HG03196 (cell line): ENCODE measurements at regions not wholly inside any gene's neighbourhood (a gene's known extent, or its start where the extent isn't known, plus 50 kb on each side); places are given as distances from the start of the nearest gene placed in this dataset.
"Not testable (repeated sequence)": the region's sequence is repeated elsewhere in the genome, so short reads cannot be mapped to it uniquely, and the experiment has no call there.

ENCODE experiments used
- ATAC-seq: cut with Tn5 transposase; IDR thresholded peaks from one replicate; pipeline ENCODE4 v1.9.1; 2021; ENCODE audit not compliant: unreplicated experiment

DNA sequence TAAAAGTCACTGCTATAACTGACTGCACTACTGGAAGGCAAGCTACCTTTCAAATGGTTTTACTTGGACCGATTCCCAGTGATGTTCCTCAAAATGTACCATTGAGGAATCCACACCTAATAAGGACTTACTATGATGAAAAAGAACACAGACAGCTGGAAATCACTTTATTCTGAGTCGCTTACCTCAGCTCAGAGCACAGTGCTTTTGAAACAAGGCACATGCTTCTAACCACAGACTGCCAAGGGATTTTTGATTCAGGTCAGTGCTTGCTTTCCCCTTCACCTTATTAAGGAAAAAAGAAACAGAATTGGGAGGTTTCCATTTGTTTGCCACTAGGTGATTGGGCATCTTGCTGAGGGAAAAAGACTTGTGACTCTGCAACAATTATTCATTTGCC, 707.5 kb upstream of the FSHR start:
- ATAC-seq = no peak

DNA sequence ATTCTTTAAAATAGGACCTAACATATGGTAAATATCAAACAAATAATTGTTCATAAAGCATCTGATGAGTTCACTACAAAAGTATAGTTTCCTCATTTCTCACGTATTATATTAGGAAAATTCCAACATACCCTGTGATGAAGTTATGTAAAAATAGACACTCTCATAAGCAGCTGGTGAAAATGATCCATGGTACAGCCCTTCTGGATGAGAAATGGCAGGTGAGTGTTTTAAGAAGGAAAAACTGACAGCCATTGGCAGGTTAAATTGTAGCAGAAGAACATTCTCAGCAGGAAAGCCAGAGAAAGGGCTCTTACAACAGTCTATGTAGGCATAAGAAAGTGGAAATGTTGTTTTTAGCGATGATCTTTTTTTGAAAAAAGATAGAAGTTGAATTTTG, 706.5 kb upstream of the FSHR start:
- no peak for ATAC-seq

DNA sequence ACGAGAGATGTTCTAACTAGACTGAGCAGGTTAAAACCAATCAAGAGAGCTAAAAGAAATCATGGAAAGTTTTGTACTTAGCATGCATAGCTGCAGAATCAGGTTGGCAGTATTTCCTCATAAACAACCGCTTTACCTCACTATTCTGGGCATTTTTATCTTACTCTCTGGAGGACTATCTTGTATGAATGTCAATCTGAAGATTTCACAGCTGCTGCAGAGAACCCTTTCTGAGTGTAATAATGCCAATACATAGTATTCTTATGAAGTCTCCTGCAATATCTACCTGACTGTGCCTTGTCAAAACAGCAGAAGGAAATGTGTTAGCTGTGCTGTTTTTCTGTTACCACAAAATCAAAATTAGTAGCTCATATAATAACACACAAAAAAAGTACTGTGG, 705.9 kb upstream of the FSHR start:
- no peak for ATAC-seq

DNA sequence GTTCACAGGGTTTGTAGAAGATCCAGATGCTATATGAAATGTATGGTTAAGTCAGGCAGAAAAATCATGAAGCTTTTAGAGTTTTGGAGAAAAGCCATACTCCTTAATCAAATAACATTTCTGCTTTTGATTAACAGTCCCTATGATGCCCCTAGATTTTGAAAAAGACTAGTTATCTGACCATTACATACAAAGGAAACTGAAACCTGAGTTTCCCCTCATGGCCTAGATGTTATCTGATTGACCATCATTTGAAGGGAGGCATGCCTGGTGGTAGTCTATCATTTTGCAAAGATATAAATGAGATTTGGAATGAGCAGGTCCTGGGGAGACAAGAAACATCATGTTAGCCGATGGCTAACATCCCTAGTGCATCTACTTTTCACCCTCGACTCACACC, 704.3 kb upstream of the FSHR start:
- no peak for ATAC-seq

DNA sequence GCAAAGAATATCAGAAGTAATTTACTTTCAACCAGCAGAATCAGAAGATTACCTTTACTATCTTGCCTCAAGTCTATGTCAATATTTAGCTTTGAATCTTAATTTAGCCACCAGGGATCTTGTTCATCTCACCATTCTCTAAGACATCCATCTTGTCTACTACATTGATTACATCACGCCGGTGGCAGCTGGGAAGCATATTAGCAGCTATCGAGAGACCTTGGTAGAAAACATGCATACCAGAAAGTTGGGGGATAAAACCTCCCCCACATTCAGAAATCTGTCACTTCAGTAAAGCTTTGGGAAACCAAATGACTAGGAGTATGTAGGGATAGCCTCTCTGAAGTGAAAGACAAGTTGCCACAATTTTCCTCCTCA, 703.8 kb upstream of the FSHR start:
- no peak for ATAC-seq

DNA sequence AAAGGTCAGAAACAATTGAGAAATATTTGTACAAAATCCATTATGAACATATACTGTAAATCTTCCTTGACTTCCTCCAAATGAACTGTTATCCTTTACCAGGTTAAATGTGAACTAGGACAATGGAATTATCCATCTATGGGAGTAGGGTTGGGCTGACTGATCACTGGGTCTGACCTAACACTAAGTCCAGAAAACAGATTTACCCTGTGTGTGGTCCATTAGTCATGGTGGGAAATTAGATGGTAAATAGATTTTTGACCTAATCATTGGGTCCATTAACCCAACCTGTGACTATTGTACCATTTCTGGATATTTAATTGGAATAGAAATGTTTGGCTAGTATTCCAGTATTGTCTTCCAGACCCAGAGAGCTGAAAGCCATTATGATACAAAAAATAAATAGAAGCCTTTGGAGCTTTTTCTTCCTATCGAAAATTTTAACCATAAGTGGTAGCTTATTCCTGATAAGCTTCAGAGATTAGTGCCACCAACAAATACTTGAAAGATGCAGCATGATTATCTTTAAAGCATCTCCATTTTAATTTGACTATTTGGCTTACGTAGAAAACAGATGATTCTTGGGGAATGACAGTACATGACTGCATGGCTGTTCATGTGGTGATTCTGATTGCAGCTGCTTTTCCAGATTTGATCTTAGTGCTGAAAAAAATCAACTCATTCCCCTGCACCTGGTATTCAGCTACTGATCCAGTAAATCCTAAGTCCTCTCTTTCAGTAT, 703.2 kb upstream of the FSHR start:
- no peak for ATAC-seq

DNA sequence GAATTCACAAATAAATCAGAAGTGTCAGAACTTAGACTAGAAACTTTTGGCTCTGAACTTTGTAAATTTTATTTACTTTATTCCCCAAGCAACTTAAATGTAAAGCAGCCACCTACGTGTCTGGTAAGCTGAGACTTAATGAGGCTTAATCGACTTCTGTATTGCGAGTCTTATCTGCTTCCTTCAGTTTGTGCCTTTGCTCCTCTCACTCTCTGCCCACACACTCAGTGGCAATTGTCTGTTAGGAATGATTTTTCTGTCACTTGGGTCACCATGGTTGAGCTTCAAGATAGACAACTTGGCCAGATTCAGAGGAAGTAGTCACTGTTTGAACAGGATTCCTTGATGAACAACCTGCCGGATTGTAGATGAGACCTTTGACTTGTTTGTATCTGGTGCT, 691.4 kb upstream of the FSHR start:
- ATAC-seq = no peak

DNA sequence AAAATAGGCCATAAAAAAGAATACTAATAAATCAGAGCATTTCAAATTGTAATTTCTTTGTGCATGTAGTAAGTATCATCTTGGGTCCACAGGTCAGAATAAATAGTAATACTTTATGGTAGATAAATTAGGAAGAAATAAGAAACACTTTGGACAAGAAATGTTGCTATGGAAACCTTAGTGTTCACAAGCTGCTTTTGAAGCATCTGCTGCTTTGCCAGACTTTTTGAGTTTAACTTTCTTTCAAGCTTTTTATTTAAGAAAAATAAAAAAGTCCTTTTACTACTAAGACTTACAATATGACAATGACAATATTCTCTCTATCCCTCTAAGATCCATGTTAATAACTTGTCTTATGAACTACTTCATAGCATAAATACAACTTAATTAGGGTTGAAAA, 690.7 kb upstream of the FSHR start:
- ATAC-seq = no peak

DNA sequence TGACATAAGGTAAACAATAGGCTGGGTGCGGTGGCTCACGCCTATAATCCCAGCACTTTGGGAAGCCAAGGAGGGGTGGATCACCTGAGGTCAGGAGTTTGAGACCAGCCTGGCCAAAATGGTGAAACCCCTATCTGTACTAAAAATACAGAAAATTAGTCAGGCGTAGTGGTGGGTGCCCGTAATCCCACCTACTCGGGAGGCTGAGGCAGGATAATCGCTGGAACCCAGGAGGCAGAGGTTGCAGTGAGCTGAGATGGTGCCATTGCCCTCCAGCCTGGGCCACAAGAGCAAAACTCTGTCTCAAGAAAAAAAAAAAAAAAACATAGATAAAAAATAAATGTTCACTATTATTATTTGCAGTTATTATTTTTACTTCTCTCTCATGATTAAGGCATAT, 689.8 kb upstream of the FSHR start:
- ATAC-seq = not testable (repeated sequence)

DNA sequence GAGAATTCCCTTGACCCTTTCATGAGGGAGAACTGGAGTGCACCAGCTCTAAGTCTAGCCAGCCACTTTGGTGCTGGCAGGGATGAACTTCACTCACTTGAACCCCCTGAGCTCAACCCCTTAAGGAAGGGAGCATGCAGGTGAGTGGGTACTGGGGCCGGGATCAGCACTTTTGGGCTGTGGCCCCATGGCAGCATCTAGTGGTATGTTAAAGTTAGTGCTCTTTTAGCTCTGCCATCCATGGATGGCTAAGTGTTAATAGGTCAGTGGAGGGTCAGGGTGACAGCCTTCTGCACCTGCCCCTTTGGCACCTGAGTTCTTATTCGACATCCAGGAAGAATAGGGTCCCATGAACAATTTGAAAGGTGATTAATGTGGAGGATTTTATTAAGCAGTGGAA, 689.0 kb upstream of the FSHR start:
- no peak for ATAC-seq

DNA sequence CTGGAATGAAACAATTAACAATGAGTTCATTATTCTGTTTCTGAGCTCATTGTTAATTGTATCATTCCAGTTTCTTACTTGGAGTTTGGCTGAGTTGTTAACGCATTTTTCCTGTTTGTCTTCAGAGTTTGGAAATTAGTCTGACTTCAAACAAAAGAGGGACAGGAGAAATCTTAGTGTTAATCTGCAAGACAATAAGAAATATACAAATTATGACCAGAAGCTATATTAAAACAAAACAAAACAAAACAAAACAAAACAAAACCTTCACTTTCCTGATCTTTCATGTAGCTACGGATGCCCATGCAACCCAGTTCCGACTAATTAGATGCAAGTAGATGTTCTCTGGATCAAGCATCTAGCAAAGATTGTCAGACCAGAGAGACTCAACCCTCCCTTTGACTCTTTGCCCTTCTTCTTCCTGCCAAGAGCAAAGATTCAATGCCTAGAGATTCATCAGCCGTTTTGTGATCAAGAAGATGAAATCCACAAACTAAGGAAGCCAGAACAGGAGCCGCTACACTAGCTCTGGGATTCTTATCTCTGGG, 686.2 kb upstream of the FSHR start:
- ATAC-seq = no peak

DNA sequence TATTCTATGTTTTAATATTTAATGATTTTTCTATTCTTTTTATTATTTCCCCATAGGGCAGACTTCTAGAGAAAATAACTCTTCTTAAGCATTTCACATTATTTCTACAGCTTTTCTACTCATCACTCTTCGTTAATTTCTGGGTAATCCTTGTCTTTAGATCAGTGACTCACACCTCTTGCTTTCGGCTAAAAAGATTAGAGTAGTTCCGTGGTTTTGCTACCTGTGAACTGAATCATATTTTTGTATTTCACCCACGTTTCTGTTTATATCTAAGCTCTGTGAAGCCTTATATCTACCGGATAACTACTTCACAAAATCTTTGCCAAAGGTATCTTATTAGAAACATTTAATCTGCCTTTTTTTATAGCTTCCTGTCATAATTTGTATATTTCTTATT, 685.5 kb upstream of the FSHR start:
- ATAC-seq = no peak

DNA sequence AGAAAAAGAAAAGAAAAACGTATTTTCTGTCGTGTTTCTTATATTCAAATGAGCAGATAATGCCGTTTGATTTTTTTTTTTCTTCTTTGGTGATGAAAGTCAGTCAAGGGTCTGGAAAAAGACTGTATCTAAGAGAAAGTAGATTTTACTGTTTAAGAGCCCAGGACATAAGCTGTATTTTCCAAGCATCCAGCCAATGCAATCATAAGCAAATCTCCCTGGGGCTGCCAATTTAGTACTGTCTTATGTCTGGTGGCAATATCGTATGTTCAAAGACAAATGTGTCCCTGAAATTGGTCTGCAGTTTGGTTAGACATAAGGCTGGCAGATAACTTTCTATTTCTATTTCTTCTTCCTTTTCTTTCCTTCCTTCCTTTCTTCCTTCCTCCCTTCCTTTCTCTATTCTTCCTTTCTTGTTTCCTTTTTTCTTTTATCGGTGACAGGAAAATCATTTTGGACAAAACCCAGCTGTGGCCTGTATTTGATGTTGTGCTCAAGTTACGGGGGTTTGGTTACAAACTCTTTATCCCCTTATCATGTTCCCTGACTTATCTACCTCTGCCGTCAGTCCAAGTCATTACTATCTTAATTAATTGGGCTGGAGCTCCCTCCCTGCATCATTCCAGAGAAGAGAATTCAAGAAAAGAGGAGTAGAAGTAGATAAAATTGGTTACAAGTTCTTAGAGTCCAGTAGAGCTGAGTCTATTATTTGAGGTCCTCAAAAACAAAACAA, 683.4 kb upstream of the FSHR start:
- ATAC-seq = no peak

DNA sequence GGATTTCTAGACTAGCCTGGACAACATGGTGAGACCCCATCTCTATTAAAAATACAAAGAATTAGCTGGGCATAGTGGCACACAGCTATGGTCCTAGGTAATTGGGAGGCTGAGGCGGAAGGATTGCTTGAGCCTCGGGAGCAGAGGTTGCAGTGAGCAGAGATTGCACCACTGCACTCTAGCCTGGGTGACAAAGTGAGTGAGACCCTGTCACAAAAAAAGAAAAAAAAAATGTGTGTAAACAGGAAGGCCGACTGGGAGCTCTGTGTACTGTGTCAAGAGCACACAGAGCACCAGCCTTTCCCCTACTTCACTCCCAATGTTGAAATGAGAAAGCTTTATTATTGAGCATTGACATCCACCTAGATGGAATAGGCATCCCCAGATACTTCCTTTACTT, 681.7 kb upstream of the FSHR start:
- ATAC-seq = no peak

DNA sequence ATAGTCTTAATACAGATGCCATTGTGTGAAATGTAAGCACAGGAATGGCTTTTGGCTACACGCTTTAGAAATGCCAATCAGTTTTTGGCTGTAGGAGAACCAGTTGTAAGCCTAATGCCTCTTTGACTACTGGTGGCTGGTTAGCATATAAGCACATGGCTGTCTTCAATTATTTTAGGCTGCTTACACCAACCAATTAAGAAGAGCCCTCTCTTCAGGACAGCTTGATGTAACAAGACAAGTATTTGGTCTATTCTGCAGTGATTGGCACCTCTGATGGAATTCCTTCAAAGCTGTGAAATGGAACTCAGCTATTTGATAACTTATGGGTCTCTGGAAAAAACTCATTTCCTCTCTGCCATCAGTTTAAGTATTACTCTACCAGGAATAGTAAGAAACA, 680.1 kb upstream of the FSHR start:
- no peak for ATAC-seq

DNA sequence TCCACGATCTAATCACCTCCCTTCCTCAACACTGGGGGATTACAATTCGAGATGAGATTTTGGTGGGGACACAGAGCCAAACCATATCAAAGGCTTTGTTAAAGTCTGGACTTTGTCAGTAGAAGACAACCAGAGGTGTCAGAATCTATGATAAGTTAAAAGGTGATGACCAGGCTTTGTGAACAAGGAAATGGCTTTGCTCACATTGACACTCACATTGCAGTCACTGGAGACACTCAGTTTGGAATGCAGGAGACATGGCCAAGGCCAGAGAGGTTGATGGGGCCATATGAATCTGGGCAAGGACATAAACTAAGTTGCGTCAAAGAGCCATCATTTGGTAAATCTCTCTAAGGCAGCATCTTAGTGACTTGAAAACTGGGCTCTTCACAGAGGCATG, 678.2 kb upstream of the FSHR start:
- ATAC-seq = no peak

DNA sequence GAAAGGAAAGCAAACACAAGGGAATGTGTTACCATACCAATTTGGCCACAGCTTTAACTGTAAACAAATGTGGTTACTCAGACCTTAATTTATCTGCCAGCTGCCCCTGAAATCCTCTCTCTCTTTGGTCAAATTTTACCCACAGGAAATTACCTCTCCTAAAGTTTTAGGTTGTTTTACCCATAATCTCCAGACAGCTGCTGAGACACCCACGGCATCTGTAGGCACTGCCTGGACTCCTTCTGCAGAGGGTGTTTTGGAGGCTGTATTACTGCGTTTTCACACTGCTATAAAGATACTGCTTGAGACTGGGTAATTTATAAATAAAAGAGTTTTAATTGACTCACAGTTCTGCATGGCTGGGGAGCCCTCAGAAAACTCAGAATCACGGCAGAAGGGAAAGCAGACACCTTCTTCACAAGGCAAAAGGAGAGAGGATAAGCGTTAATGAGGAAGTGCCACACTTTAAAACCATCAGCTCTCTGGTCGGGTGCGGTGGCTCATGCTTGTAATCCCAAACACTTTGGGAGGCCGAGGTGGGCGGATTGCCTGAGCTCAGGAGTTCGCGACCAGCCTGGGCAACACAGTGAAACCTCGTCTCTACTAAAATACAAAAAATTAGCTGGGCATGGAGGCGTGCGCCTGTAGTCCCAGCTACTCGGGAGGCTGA, 677.5 kb upstream of the FSHR start:
- ATAC-seq = no peak

DNA sequence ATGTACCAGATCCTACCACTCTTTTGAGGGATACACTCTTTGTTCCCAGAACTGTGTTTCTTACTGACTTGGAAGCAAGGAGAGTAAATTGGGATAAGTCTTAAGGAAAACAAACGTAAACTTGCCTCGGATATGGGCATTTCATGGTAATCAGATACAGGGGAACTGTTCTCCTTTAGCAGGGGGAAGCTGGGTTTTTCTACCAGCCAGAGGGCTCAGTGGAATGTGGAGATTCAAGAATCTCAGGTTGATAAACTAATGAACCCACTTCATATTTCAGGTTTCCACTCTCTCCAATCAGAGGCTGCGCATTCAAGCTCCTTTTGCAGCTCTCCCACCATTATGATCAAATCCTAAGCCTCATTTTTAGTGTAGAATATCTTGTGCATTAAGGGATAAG, 676.5 kb upstream of the FSHR start:
- ATAC-seq = no peak

DNA sequence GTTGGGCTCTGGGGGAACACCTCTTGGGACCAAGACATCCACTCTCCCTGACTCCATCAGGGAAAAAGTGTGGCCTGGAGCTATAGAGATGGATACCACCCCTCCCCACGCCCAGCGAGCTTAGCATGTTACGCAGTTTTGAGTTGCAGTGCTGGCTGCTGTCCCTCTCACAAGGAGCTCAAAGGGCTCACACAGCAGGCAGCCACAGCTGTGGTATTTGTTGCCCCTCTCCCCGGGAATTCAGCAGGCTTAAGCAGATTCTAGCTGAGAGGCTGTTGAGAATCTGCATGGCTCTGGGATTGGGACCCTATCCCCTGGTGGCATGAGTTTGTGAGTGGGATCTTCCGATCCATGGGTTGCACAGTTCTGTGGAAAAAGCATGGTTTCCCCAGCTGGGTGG, 673.1 kb upstream of the FSHR start:
- ATAC-seq = no peak

DNA sequence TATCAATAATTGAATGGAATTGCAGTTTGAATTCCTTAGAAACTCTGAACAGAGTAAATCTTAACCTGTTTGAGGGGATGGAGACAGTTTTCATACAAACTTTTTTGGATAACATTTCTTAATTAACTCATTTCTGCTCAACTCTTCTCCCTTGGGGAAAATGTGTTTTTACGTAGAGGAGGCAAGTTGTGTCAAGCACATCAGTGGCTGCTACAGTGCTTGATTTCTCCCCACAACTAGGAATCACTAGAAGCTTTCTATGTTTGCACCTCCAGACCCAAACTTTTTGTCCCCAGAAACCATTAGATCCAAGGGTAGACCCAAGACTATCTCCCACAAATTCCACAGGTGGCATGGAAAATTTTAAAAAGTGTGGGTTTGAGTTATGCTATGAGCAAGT, 658.9 kb upstream of the FSHR start:
- ATAC-seq = no peak

DNA sequence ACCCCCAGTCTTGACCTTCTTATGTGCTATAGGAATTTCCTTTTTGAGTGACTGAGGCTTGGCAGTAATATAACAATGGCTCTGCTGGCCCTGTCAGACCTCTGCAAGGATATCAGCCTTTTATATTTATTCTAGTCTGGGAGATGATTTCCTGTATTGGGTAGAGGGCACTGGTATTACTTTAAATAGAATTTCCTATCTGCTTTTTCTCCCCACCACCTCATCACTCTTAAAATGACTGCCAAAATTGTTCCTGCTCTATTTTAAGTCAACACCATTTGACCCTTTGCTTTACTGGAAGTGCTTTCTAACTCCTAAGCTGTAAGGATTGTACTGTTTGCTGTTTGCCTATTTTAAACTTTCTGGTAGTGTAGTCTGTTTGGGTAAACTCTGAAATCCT, 658.4 kb upstream of the FSHR start:
- no peak for ATAC-seq

DNA sequence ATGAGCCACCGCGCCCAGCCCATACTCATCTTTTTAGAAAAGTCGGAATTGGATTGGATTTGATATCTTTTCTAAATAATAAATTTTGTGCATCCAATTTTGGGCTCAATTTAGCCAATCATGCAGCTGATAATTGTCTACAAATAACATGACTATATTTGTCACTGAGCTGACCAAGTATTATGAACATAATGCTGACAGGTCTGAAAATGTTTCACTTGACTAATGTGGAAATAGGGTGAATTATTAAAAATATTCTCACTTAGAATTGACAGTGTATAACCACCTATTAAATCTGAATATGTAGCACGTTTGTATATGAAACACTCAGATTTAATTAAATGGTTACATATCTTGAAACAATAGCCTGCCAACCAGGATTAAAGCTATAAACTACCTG, 657.2 kb upstream of the FSHR start:
- ATAC-seq = no peak
